GM19023 (cell line): ENCODE measurements at regions not wholly inside any gene's neighbourhood (a gene's known extent, or its start where the extent isn't known, plus 50 kb on each side); places are given as distances from the start of the nearest gene placed in this dataset.

Source experiments
- ATAC-seq: cut with Tn5 transposase; IDR thresholded peaks from one replicate; pipeline ENCODE4 v1.9.1; 2021; ENCODE audit warnings: mild to moderate bottlenecking, moderate library complexity; ENCODE audit not compliant: unreplicated experiment

- ATAC-seq: no peak
These were observed 514.8 kb upstream of the CTNND2 start for GRCh38 chr5:12419075-12419474.

- no peak for ATAC-seq
These were observed 509.3 kb upstream of the CTNND2 start for GRCh38 chr5:12413585-12413984.

- ATAC-seq: no peak
These were observed 508.8 kb upstream of the CTNND2 start for GRCh38 chr5:12413075-12413474.

GRCh38 chr5:12399868-12400267, 495.6 kb upstream of the CTNND2 start:
- ATAC-seq: no peak

GRCh38 chr5:12392246-12392645, 488.0 kb upstream of the CTNND2 start:
- ATAC-seq: no peak

- ATAC-seq: no peak
These were observed 480.8 kb upstream of the CTNND2 start for GRCh38 chr5:12385095-12385494.

GRCh38 chr5:12384005-12384404, 479.8 kb upstream of the CTNND2 start:
- no peak for ATAC-seq

- ATAC-seq: no peak
These were observed 463.7 kb upstream of the CTNND2 start for GRCh38 chr5:12367973-12368372.

- ATAC-seq: no peak
These were observed 456.0 kb upstream of the CTNND2 start for GRCh38 chr5:12360218-12360617.

GRCh38 chr5:12358371-12359090, 454.3 kb upstream of the CTNND2 start:
- no peak for ATAC-seq

- no peak for ATAC-seq
These were observed 453.4 kb upstream of the CTNND2 start for GRCh38 chr5:12357626-12358025.

- ATAC-seq: no peak
These were observed 450.4 kb upstream of the CTNND2 start for GRCh38 chr5:12354686-12355085.

- no peak for ATAC-seq
These were observed 439.3 kb upstream of the CTNND2 start for GRCh38 chr5:12343558-12343957.

- no peak for ATAC-seq
These were observed 431.7 kb upstream of the CTNND2 start for GRCh38 chr5:12335938-12336337.

GRCh38 chr5:12332480-12332879, 428.2 kb upstream of the CTNND2 start:
- no peak for ATAC-seq

GRCh38 chr5:12330993-12331588, 426.8 kb upstream of the CTNND2 start:
- no peak for ATAC-seq

GRCh38 chr5:12330381-12330780, 426.1 kb upstream of the CTNND2 start:
- ATAC-seq: no peak

- no peak for ATAC-seq
These were observed 419.5 kb upstream of the CTNND2 start for GRCh38 chr5:12323637-12324229.

GRCh38 chr5:12322042-12322441, 417.8 kb upstream of the CTNND2 start:
- ATAC-seq: no peak

- no peak for ATAC-seq
These were observed 416.1 kb upstream of the CTNND2 start for GRCh38 chr5:12320331-12320730.

- ATAC-seq: no peak
These were observed 412.6 kb upstream of the CTNND2 start for GRCh38 chr5:12316812-12317211.

- no peak for ATAC-seq
These were observed 411.2 kb upstream of the CTNND2 start for GRCh38 chr5:12315461-12315860.
